Stomach (tissue), 4 donors: ENCODE measurements at regions not wholly inside any gene's neighbourhood (a gene's known extent, or its start where the extent isn't known, plus 50 kb on each side); places are given as distances from the start of the nearest gene placed in this dataset.

Experiments used
- EP300 ChIP-seq: sonication (generic); formaldehyde crosslinking; IDR thresholded peaks from one replicate; pipeline ENCODE4 v1.6.1; 2017; ENCODE audit warnings: antibody characterized with exemption
- POLR2A ChIP-seq, 4 donors: fragments of 450-650 bp; IDR thresholded peaks; one replicate each; pipeline ENCODE4 v1.6.1; 2016; ENCODE audit warnings: antibody characterized with exemption in 4 of 4, control low read depth in 2 of 4, mild to moderate bottlenecking in 1 of 4, moderate library complexity in 1 of 4
- POLR2AphosphoS5 ChIP-seq, 3 donors: sonication (generic); formaldehyde crosslinking; IDR thresholded peaks; one replicate each; pipeline ENCODE4 v1.6.1; 2016; ENCODE audit warnings: antibody characterized with exemption in 3 of 3
- TF ChIP-seq, protein P1 (sequence below), 7 experiments: fragments of 450-650 bp in 4 of 7; fragments of 200-600 bp in 3 of 7; sonication (generic) in 3 of 7; IDR thresholded peaks; one replicate each; pipeline ENCODE4 v1.5.1; 2016 to 2019; ENCODE audit warnings: antibody characterized with exemption in 7 of 7, control low read depth in 2 of 7, mild to moderate bottlenecking in 1 of 7

GRCh38 chr21:20167059-20167458 is 831.1 kb upstream of the NCAM2 start:
- TF ChIP-seq, protein P1, sequence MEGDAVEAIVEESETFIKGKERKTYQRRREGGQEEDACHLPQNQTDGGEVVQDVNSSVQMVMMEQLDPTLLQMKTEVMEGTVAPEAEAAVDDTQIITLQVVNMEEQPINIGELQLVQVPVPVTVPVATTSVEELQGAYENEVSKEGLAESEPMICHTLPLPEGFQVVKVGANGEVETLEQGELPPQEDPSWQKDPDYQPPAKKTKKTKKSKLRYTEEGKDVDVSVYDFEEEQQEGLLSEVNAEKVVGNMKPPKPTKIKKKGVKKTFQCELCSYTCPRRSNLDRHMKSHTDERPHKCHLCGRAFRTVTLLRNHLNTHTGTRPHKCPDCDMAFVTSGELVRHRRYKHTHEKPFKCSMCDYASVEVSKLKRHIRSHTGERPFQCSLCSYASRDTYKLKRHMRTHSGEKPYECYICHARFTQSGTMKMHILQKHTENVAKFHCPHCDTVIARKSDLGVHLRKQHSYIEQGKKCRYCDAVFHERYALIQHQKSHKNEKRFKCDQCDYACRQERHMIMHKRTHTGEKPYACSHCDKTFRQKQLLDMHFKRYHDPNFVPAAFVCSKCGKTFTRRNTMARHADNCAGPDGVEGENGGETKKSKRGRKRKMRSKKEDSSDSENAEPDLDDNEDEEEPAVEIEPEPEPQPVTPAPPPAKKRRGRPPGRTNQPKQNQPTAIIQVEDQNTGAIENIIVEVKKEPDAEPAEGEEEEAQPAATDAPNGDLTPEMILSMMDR (IDR thresholded peaks at IDR 0.05), result no peak
- TF ChIP-seq POLR2AphosphoS5 (IDR thresholded peaks at IDR 0.05), result no peak
- TF ChIP-seq EP300, result no peak
- TF ChIP-seq POLR2A (IDR thresholded peaks at IDR 0.05), result no peak
